K562 (cell line): ENCODE measurements at regions not wholly inside any gene's neighbourhood (a gene's known extent, or its start where the extent isn't known, plus 50 kb on each side); places are given as distances from the start of the nearest gene placed in this dataset.

Source experiments
- ATAC-seq: fragments of 200-7000 bp; cut with Tn5 transposase; 3 replicates; pipeline ENCODE4 v1.9.1; 2020; ENCODE audit warnings: moderate library complexity
- BruUV-seq: library from RNA; stranded (reverse); fragments of 400-500 nt; replicated peaks from 2 replicates; lab custom pipeline; 2021; lab: Mats Ljungman, UMichigan
- CTCF ChIA-PET: fragments of 300-600 bp; formaldehyde crosslinking; extraction: SDS; loops from one replicate; lab custom pipeline; 2021; ENCODE audit warnings: low intra/inter-chr PET ratio; lab: Yijun Ruan, JAX
- POLR2A ChIA-PET: fragments of 300-600, 350-650 bp; sonication (Branson Sonifier 250); formaldehyde crosslinking; extraction: SDS; loops from one replicate; lab custom pipeline; 2021; ENCODE audit warnings: antibody characterized with exemption, inconsistent platforms; lab: Yijun Ruan, JAX
- DNase-seq, 4 experiments: peaks; one replicate each; pipeline versions ENCODE4 v3.0.0 to v3.0.0-alpha.2; 2011 to 2018; ENCODE audit warnings: low spot score in 3 of 4, mixed read lengths in 3 of 4; ENCODE audit errors: extremely low read depth in 1 of 4
- FAIRE-seq: peaks from 2 replicates; lab custom pipeline; 2011; peaks lifted over from hg19 to GRCh38; lab: Jason Lieb, UNC
- H2AFZ ChIP-seq: 2 replicates; pipeline ENCODE4 v1.6.0; 2011; ENCODE audit warnings: low read depth, low read length, control low read depth, inconsistent platforms
- H3K27ac ChIP-seq: fragments of 200-600 bp; 3 replicates; pipeline ENCODE4 v1.8.0; 2011; ENCODE audit warnings: low read depth, mild to moderate bottlenecking, control low read depth, inconsistent platforms, low read length, moderate library complexity, mixed read lengths; ENCODE audit errors: extremely low read depth
- H3K27me3 ChIP-seq, 2 experiments: fragments of 300-600 bp in 1 of 2; 2 replicates in 1 of 2; 3 replicates in 1 of 2; pipeline versions ENCODE4 v1.6.0 to v1.8.0; 2011; ENCODE audit warnings: inconsistent platforms in 2 of 2, low read length in 2 of 2, mild to moderate bottlenecking in 1 of 2, mixed read lengths in 1 of 2, moderate library complexity in 1 of 2; ENCODE audit not compliant: control insufficient read depth in 2 of 2, insufficient read depth in 2 of 2
- H3K36me3 ChIP-seq: fragments of 300-600 bp; 3 replicates; pipeline ENCODE4 v1.8.0; 2011; ENCODE audit warnings: mild to moderate bottlenecking, low read length, inconsistent platforms; ENCODE audit not compliant: control insufficient read depth, insufficient read depth
- H3K4me1 ChIP-seq, 2 experiments: fragments of 200-600 bp in 1 of 2; replicated peaks in 1 of 2; 2 replicates in 1 of 2; 3 replicates in 1 of 2; pipeline versions ENCODE4 v1.5.1 to v1.8.0; 2011; ENCODE audit warnings: inconsistent platforms in 2 of 2, low read length in 2 of 2, mild to moderate bottlenecking in 1 of 2, mixed read lengths in 1 of 2, moderate library complexity in 1 of 2; ENCODE audit not compliant: control insufficient read depth in 2 of 2, insufficient read depth in 2 of 2
- H3K4me2 ChIP-seq: 2 replicates; pipeline ENCODE4 v1.6.1; 2011; ENCODE audit warnings: low read length, control low read depth, inconsistent platforms, mixed read lengths; ENCODE audit not compliant: insufficient read depth
- H3K4me3 ChIP-seq: fragments of 200-600 bp; sonication (generic), shearing (Covaris generic); 2 replicates; pipeline ENCODE4 v1.5.1; 2016; ENCODE audit warnings: control low read depth, inconsistent platforms
- H3K79me2 ChIP-seq: fragments of 200-600 bp; 3 replicates; pipeline ENCODE4 v1.8.0; 2011; ENCODE audit warnings: low read length, inconsistent platforms; ENCODE audit not compliant: control insufficient read depth, insufficient read depth
- H3K9ac ChIP-seq, 2 experiments: 2 replicates each; pipeline versions ENCODE4 v1.6.0 to v1.6.1; 2011; ENCODE audit warnings: low read depth in 2 of 2, low read length in 2 of 2, control low read depth in 1 of 2, inconsistent platforms in 1 of 2, mild to moderate bottlenecking in 1 of 2, mixed read lengths in 1 of 2; ENCODE audit not compliant: insufficient read depth in 1 of 2
- H3K9me1 ChIP-seq: one replicate; pipeline ENCODE4 v1.6.0; 2011; ENCODE audit warnings: inconsistent platforms, mild to moderate bottlenecking, low read length, moderate library complexity; ENCODE audit not compliant: control insufficient read depth, insufficient read depth
- H3K9me3 ChIP-seq: replicated peaks from 2 replicates; pipeline ENCODE4 v1.5.1; 2011; ENCODE audit warnings: low read depth, low read length, inconsistent platforms; ENCODE audit not compliant: control insufficient read depth, insufficient read depth
- H4K20me1 ChIP-seq: replicated peaks from 2 replicates; pipeline ENCODE4 v1.6.1; 2011; ENCODE audit warnings: low read length, inconsistent platforms, mixed read lengths; ENCODE audit not compliant: control insufficient read depth, insufficient read depth
- ARHGAP35 ChIP-seq: fragments of 450-650 bp; IDR thresholded peaks from 2 replicates; pipeline ENCODE4 v1.6.1; 2018; ENCODE audit not compliant: partially characterized antibody
- BCL6 ChIP-seq: fragments of 250-450 bp; sonication (Bioruptor Pico); IDR thresholded peaks from 2 replicates; pipeline ENCODE4 v1.4.0; 2020
- C11orf30 ChIP-seq: fragments of 450-650 bp; IDR thresholded peaks from 2 replicates; pipeline ENCODE4 v1.6.1; 2016; ENCODE audit warnings: low read depth, mild to moderate bottlenecking
- GTF2E2 ChIP-seq: fragments of 200-800 bp; sonication (Bioruptor generic); IDR thresholded peaks from 2 replicates; pipeline ENCODE4 v1.6.1; 2016; ENCODE audit warnings: missing genetic modification characterization, missing compliant biosample characterization
- HEY1 ChIP-seq: fragments of 250-450 bp; sonication (Bioruptor Pico); IDR thresholded peaks from 2 replicates; pipeline ENCODE4 v1.5.0; 2020; ENCODE audit warnings: mild to moderate bottlenecking, moderate library complexity, borderline replicate concordance
- KHSRP ChIP-seq: fragments of 450-650 bp; IDR thresholded peaks from 2 replicates; pipeline ENCODE4 v1.6.1; 2017
- MEF2D ChIP-seq: conservative IDR thresholded peaks from 2 replicates; pipeline ENCODE4 v1.6.1; 2016; ENCODE audit warnings: low read depth, missing genetic modification characterization, missing compliant biosample characterization
- NCOA1 ChIP-seq: fragments of 450-650 bp; IDR thresholded peaks from 2 replicates; pipeline ENCODE4 v1.6.1; 2016; ENCODE audit warnings: low read depth
- PHB ChIP-seq: fragments of 250-450 bp; sonication (Bioruptor Pico); IDR thresholded peaks from 2 replicates; pipeline ENCODE4 v1.5.0; 2021
- RBFOX2 ChIP-seq: fragments of 200-400 bp; formaldehyde crosslinking; IDR thresholded peaks from 2 replicates; pipeline ENCODE4 v1.6.1; 2017; ENCODE audit warnings: low read depth, mild to moderate bottlenecking, low read length, moderate library complexity
- RBM17 ChIP-seq: fragments of 200-400 bp; formaldehyde crosslinking; IDR thresholded peaks from 2 replicates; pipeline ENCODE4 v1.6.1; 2017; ENCODE audit warnings: low read depth, mild to moderate bottlenecking, low read length, borderline replicate concordance
- RFX1 ChIP-seq: fragments of 450-650 bp; IDR thresholded peaks from 2 replicates; pipeline ENCODE4 v1.6.1; 2016; ENCODE audit warnings: mild to moderate bottlenecking, moderate library complexity
- RFX7 ChIP-seq: fragments of 250-450 bp; sonication (Bioruptor Pico); IDR thresholded peaks from 2 replicates; pipeline ENCODE4 v1.5.1; 2021; ENCODE audit warnings: mild to moderate bottlenecking
- RNF2 ChIP-seq: sonication (generic); IDR thresholded peaks from 2 replicates; pipeline ENCODE4 v1.6.1; 2016
- SREBF1 ChIP-seq: fragments of 150-350 bp; IDR thresholded peaks from 2 replicates; pipeline ENCODE4 v1.6.1; 2014; ENCODE audit warnings: antibody characterized with exemption, low read depth, low read length, borderline replicate concordance
- TAF9B ChIP-seq: fragments of 450-650 bp; IDR thresholded peaks from 2 replicates; pipeline ENCODE4 v1.6.1; 2018; ENCODE audit warnings: mild to moderate bottlenecking; ENCODE audit not compliant: partially characterized antibody
- ZFP1 ChIP-seq: fragments of 450-650 bp; formaldehyde crosslinking; IDR thresholded peaks from 2 replicates; pipeline ENCODE4 v1.4.0; 2020; ENCODE audit warnings: mild to moderate bottlenecking, mixed read lengths
- ZNF780A ChIP-seq: fragments of 250-450 bp; sonication (Bioruptor Pico); IDR thresholded peaks from 2 replicates; pipeline ENCODE4 v1.5.0; 2021; ENCODE audit warnings: mild to moderate bottlenecking
- WGBS: fragments of 100-300 bp; shearing (Covaris generic); methylation state at CpG from one replicate; pipeline ENCODE4 v1.1.6; 2016; ENCODE audit warnings: low coverage, mixed read lengths; ENCODE audit not compliant: insufficient coverage; ENCODE audit errors: missing lambda C conversion rate; 5-methylcytosine and 5-hydroxymethylcytosine counted together
- in situ Hi-C: fragments of 300-500 bp; cut with MboI; formaldehyde crosslinking; loops from 4 replicates; pipeline ENCODE4 v1.15.0; 2018; ENCODE audit warnings: inconsistent platforms, mixed read lengths
- intact Hi-C: fragments of 100-400 bp; cut with micrococcal nuclease; formaldehyde crosslinking; loops from 2 replicates; pipeline ENCODE4 v1.14.2; 2022
- TF ChIP-seq, protein P1 (sequence below): sonication (generic); formaldehyde crosslinking; IDR thresholded peaks from 2 replicates; pipeline ENCODE4 v1.8.0; 2022; ENCODE audit warnings: mild to moderate bottlenecking, missing genetic modification reagents

DNA sequence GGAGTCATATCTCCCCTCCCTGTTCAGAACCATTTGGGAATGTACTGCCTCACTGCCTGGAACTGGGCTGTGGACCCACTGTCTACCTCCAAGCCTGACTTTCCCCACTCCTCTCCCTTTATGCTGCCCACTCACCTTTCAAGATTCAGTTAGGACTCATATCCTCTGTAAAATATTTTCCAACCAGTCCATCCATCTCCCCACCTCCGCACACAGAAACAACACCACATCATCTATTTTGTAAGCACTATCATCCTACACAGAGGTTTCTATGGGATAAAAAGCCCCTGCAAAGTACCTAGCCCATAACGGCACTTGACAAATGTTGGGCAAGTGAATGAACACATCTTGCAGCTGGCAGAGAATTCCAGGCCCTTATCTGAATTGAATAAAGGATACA is 250.8 kb downstream of the ANAPC1 start:
- WGBS: 78% methylated on average over 2 of the region's 2 CpGs
- H3K36me3 ChIP-seq: no peaks in the 10 kb centered on the region
- no peak overlapping the region for H3K9ac ChIP-seq
- no peak overlapping the region for H3K27ac ChIP-seq
- peaks cover 0 to 8% of the 10 kb centered on the region in 2 experiments; a peak in 2 of 5 replicates for H3K4me1 ChIP-seq
- FAIRE-seq (no peak), DNase-seq (no peak), ATAC-seq (no peak)
- no peak overlapping the region for H2AFZ ChIP-seq
- CTCF ChIA-PET: no interaction called here
- no peak overlapping the region for H3K4me2 ChIP-seq
- H3K4me3 ChIP-seq: no peak overlapping the region
- intact Hi-C loops: no loop called here
- in situ Hi-C loops: no loop called here
- no peaks in the 10 kb centered on the region for H3K27me3 ChIP-seq
- H4K20me1 ChIP-seq: no peaks in the 10 kb centered on the region
- H3K9me1 ChIP-seq: no peaks in the 10 kb centered on the region
- H3K79me2 ChIP-seq: no peaks in the 10 kb centered on the region
- no peak for TF ChIP-seq TAF9B
- TF ChIP-seq, protein P1, sequence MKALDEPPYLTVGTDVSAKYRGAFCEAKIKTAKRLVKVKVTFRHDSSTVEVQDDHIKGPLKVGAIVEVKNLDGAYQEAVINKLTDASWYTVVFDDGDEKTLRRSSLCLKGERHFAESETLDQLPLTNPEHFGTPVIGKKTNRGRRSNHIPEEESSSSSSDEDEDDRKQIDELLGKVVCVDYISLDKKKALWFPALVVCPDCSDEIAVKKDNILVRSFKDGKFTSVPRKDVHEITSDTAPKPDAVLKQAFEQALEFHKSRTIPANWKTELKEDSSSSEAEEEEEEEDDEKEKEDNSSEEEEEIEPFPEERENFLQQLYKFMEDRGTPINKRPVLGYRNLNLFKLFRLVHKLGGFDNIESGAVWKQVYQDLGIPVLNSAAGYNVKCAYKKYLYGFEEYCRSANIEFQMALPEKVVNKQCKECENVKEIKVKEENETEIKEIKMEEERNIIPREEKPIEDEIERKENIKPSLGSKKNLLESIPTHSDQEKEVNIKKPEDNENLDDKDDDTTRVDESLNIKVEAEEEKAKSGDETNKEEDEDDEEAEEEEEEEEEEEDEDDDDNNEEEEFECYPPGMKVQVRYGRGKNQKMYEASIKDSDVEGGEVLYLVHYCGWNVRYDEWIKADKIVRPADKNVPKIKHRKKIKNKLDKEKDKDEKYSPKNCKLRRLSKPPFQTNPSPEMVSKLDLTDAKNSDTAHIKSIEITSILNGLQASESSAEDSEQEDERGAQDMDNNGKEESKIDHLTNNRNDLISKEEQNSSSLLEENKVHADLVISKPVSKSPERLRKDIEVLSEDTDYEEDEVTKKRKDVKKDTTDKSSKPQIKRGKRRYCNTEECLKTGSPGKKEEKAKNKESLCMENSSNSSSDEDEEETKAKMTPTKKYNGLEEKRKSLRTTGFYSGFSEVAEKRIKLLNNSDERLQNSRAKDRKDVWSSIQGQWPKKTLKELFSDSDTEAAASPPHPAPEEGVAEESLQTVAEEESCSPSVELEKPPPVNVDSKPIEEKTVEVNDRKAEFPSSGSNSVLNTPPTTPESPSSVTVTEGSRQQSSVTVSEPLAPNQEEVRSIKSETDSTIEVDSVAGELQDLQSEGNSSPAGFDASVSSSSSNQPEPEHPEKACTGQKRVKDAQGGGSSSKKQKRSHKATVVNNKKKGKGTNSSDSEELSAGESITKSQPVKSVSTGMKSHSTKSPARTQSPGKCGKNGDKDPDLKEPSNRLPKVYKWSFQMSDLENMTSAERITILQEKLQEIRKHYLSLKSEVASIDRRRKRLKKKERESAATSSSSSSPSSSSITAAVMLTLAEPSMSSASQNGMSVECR (CRISPR knock-in tag): no peak
- no peak for TF ChIP-seq RBFOX2
- no peak for TF ChIP-seq ZFP1 (CRISPR knock-in tag)
- no peak for TF ChIP-seq KHSRP
- TF ChIP-seq MEF2D (tag): no peak
- no peak for TF ChIP-seq HEY1
- TF ChIP-seq BCL6 (CRISPR knock-in tag): no peak
- no peak for TF ChIP-seq RBM17
- TF ChIP-seq SREBF1: no peak
- no peak for TF ChIP-seq NCOA1
- no peak for TF ChIP-seq RNF2
- no peak for TF ChIP-seq ARHGAP35
- no peak for TF ChIP-seq PHB
- TF ChIP-seq ZNF780A (CRISPR knock-in tag): no peak
- no peak for TF ChIP-seq RFX1
- no peak for TF ChIP-seq C11orf30
- TF ChIP-seq RFX7 (CRISPR knock-in tag): no peak
- TF ChIP-seq GTF2E2 (tag): no peak
- peaks cover 6% of the 10 kb centered on the region for H3K9me3 ChIP-seq
- POLR2A ChIA-PET: no interaction called here
- BruUV-seq: no TSS peak
